Coronary artery (tissue), 2 donors: ENCODE measurements at regions not wholly inside any gene's neighbourhood (a gene's known extent, or its start where the extent isn't known, plus 50 kb on each side); places are given as distances from the start of the nearest gene placed in this dataset.

Source experiments
- DNase-seq: peaks from one replicate; pipeline ENCODE4 v3.0.0-alpha.2; 2017; ENCODE audit warnings: low spot score
- H3K27ac ChIP-seq, 2 donors: fragments of 200-600 bp; sonication (generic); one replicate each; pipeline ENCODE4 v1.5.1; 2016 to 2019
- H3K4me3 ChIP-seq: fragments of 200-600 bp; sonication (generic); 2 replicates; pipeline ENCODE4 v1.5.1; 2016; ENCODE audit warnings: mild to moderate bottlenecking, moderate library complexity
- CTCF ChIP-seq: fragments of 200-600 bp; sonication (generic); IDR thresholded peaks from one replicate; pipeline ENCODE4 v1.5.1; 2019; ENCODE audit warnings: antibody characterized with exemption

GRCh38 chr9:27671636-27672035 is 98.4 kb upstream of the C9orf72 start:
- no peak for TF ChIP-seq CTCF
- no peak for DNase-seq
- Histone ChIP-seq H3K27ac (no peak overlapping the region), H3K4me3 (no peak overlapping the region)

- no peak overlapping the region for H3K27ac ChIP-seq
- H3K4me3 ChIP-seq, result no peak overlapping the region
- DNase-seq, result no peak
- TF ChIP-seq CTCF, result no peak
Observed at GRCh38 chr9:27672718-27673117, 99.4 kb upstream of the C9orf72 start.

- no peak for TF ChIP-seq CTCF
- Histone ChIP-seq H3K4me3 (no peak overlapping the region), H3K27ac (no peak overlapping the region)
- DNase-seq, result no peak
Observed at GRCh38 chr9:27673641-27674040, 100.4 kb upstream of the C9orf72 start.

GRCh38 chr9:27675354-27675753 is 102.1 kb upstream of the C9orf72 start:
- DNase-seq, result no peak
- no peak for TF ChIP-seq CTCF
- Histone ChIP-seq H3K27ac (no peak overlapping the region), H3K4me3 (no peak overlapping the region)

DNA sequence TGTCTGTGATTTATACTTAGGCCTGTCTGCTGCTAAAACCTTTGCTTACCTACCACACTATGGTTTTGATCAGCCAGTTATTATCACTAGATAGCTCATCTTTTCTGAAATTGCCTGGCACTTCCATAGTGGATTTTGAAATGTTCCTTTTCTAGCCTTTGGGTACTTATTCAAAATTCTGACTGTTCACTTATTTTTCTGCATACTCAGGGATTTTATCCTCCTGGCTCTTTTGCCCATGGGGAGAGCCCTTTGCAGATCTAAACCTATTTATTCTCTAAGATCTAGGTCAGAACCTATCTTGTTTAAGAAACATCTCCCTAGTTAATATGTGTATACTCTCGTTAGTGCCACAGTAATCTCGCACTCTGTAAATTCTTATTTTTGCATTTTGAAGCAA is 103.5 kb upstream of the C9orf72 start:
- DNase-seq, result no peak
- TF ChIP-seq CTCF, result no peak
- H3K27ac ChIP-seq, result no peak overlapping the region
- H3K4me3 ChIP-seq, result no peak overlapping the region

DNA sequence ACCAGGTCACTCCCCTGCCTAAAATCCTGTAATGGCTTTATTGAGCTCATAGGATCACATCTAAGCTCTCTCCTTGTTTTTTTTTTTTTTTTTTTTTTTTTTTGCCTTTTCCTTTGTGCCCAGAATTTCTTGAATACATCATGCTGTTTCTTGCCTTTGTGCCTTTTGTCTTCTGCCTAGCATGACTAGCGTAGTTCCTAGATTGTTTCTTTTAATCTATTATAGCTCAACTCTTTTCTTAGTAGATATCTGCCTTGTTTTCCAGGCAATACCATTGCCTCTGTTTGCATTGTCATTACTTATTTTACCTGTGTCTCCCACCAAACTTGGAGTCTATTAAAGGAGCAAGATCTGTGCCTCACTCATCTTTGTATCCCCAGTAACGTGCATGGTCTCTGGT is 106.1 kb upstream of the C9orf72 start:
- TF ChIP-seq CTCF, result no peak
- H3K4me3 ChIP-seq, result no peak overlapping the region

DNA sequence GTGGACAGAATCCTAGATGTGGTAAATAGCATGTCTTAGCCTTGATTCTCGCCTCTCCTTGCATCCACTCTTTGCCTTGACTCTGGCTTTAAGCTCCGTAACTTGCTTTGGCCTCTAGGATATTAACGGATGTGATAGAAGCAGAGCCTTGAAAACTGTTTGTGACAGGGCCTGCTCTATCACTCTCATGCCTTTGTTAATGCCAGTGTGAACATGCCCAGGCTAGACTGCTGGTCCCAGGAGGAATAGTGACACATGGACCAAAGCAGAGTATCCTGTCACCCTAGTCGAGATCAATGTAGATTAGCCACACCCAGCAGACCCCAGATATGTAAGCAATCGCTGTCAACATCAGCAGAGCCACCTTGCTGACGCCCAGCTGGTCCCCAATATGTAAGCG is 109.9 kb upstream of the C9orf72 start:
- Histone ChIP-seq H3K27ac (no peak overlapping the region), H3K4me3 (no peak overlapping the region)
- TF ChIP-seq CTCF, result no peak
- DNase-seq, result no peak

More for the DNA sequence above, 106.1 kb upstream of the C9orf72 start:
- no peak for DNase-seq
- H3K27ac ChIP-seq, result no peak overlapping the region
